ENCODE measurements at regions not wholly inside any gene's neighbourhood (a gene's known extent, or its start where the extent isn't known, plus 50 kb on each side); places are given as distances from the start of the nearest gene placed in this dataset.

- H4K8ac ChIP-seq (ENCODE audit: low read depth, low read length) = no peak overlapping the region
- H3K4me1 ChIP-seq (ENCODE audit: control insufficient read depth in 1 of 2, insufficient read depth in 2 of 2, low read length in 2 of 2) = no peaks in the 10 kb centered on the region
- no peak overlapping the region for H2BK12ac ChIP-seq (ENCODE audit: low read length)
- H3K23ac ChIP-seq (ENCODE audit: low read length) = no peak overlapping the region
- no peak overlapping the region for H2AK5ac ChIP-seq (ENCODE audit: low read length)
- no peak overlapping the region for H2BK120ac ChIP-seq (ENCODE audit: insufficient read depth, low read length, poor library complexity)
- H2BK5ac ChIP-seq (ENCODE audit: low read depth, low read length, poor library complexity) = no peak overlapping the region
- no CpG with 5 or more reads among the region's 7 CpGs for WGBS (ENCODE audit: extremely low coverage, insufficient coverage, insufficient read length)
- H3K14ac ChIP-seq (ENCODE audit: low read length) = no peak overlapping the region
- H3K36me3 ChIP-seq (ENCODE audit: control insufficient read depth in 1 of 2, insufficient read depth in 2 of 2, low read length in 2 of 2) = no peaks in the 10 kb centered on the region
- no peak overlapping the region for H3K9ac ChIP-seq (ENCODE audit: low read length)
- no peaks in the 10 kb centered on the region for H3K79me2 ChIP-seq (ENCODE audit: control insufficient read depth, insufficient read depth, low read length, poor library complexity)
- H3K4me3 ChIP-seq (ENCODE audit: low read depth, low read length) = no peak overlapping the region
- no peak overlapping the region for H4K12ac ChIP-seq (ENCODE audit: low read depth, low read length)
- DNase-seq = no peak
- no peak overlapping the region for H3K4ac ChIP-seq (ENCODE audit: low read depth, low read length)
- H3K27me3 ChIP-seq (ENCODE audit: insufficient read depth, low read length) = no peaks in the 10 kb centered on the region
- no peak overlapping the region for H3K18ac ChIP-seq (ENCODE audit: low read length)
- H3K79me1 ChIP-seq (ENCODE audit: low read length) = no peaks in the 10 kb centered on the region
- H3K9me3 ChIP-seq (ENCODE audit: insufficient read depth, low read depth, low read length) = no peaks in the 10 kb centered on the region
- no peak overlapping the region for H2AFZ ChIP-seq (ENCODE audit: insufficient read depth, low read length, poor library complexity)
- no peak overlapping the region for H3K27ac ChIP-seq (ENCODE audit: low read depth, low read length)
- H4K91ac ChIP-seq (ENCODE audit: low read depth, low read length) = no peak overlapping the region
- H3K4me2 ChIP-seq (ENCODE audit: low read length) = no peak overlapping the region
Observed at GRCh38 chr18:71797554-71797953, 746.6 kb downstream of the CBLN2 start.

- Histone ChIP-seq H2AK5ac (ENCODE audit: low read length) (no peak overlapping the region), H3K4ac (ENCODE audit: low read depth, low read length) (no peak overlapping the region), H4K12ac (ENCODE audit: low read depth, low read length) (no peak overlapping the region), H3K36me3 (ENCODE audit: control insufficient read depth in 1 of 2, insufficient read depth in 2 of 2, low read length in 2 of 2) (no peaks in the 10 kb centered on the region), H3K14ac (ENCODE audit: low read length) (no peak overlapping the region), H3K79me2 (ENCODE audit: control insufficient read depth, insufficient read depth, low read length, poor library complexity) (no peaks in the 10 kb centered on the region), H2BK120ac (ENCODE audit: insufficient read depth, low read length, poor library complexity) (no peak overlapping the region), H2BK12ac (ENCODE audit: low read length) (no peak overlapping the region), H3K18ac (ENCODE audit: low read length) (no peak overlapping the region), H4K91ac (ENCODE audit: low read depth, low read length) (no peak overlapping the region), H3K4me1 (ENCODE audit: control insufficient read depth in 1 of 2, insufficient read depth in 2 of 2, low read length in 2 of 2) (no peaks in the 10 kb centered on the region), H3K23ac (ENCODE audit: low read length) (no peak overlapping the region), H3K27ac (ENCODE audit: low read depth, low read length) (no peak overlapping the region), H2AFZ (ENCODE audit: insufficient read depth, low read length, poor library complexity) (no peak overlapping the region), H3K27me3 (ENCODE audit: insufficient read depth, low read length) (no peaks in the 10 kb centered on the region), H3K9ac (ENCODE audit: low read length) (no peak overlapping the region), H3K9me3 (ENCODE audit: insufficient read depth, low read depth, low read length) (no peaks in the 10 kb centered on the region), H4K8ac (ENCODE audit: low read depth, low read length) (no peak overlapping the region), H3K79me1 (ENCODE audit: low read length) (no peaks in the 10 kb centered on the region), H3K4me2 (ENCODE audit: low read length) (no peak overlapping the region), H3K4me3 (ENCODE audit: low read depth, low read length) (no peak overlapping the region), H2BK5ac (ENCODE audit: low read depth, low read length, poor library complexity) (no peak overlapping the region)
- DNase-seq = peak in 1 of 2 donors; percentile 30
- no CpG with 5 or more reads among the region's 4 CpGs for WGBS (ENCODE audit: extremely low coverage, insufficient coverage, insufficient read length)
Observed at GRCh38 chr18:71784777-71785176, 759.4 kb downstream of the CBLN2 start.

GRCh38 chr18:71760541-71760940, 783.6 kb downstream of the CBLN2 start:
- Histone ChIP-seq H4K91ac (ENCODE audit: low read depth, low read length) (no peak overlapping the region), H4K12ac (ENCODE audit: low read depth, low read length) (no peak overlapping the region), H3K4me1 (ENCODE audit: control insufficient read depth in 1 of 2, insufficient read depth in 2 of 2, low read length in 2 of 2) (no peaks in the 10 kb centered on the region), H3K79me1 (ENCODE audit: low read length) (no peaks in the 10 kb centered on the region), H4K8ac (ENCODE audit: low read depth, low read length) (no peak overlapping the region), H2BK5ac (ENCODE audit: low read depth, low read length, poor library complexity) (no peak overlapping the region), H2BK12ac (ENCODE audit: low read length) (no peak overlapping the region), H3K27ac (ENCODE audit: low read depth, low read length) (no peak overlapping the region), H3K23ac (ENCODE audit: low read length) (no peak overlapping the region), H3K9ac (ENCODE audit: low read length) (no peak overlapping the region), H3K4me3 (ENCODE audit: low read depth, low read length) (no peak overlapping the region), H2AK5ac (ENCODE audit: low read length) (no peak overlapping the region), H3K4ac (ENCODE audit: low read depth, low read length) (no peak overlapping the region), H3K4me2 (ENCODE audit: low read length) (no peak overlapping the region), H3K9me3 (ENCODE audit: insufficient read depth, low read depth, low read length) (peaks cover 6% of the 10 kb centered on the region), H3K14ac (ENCODE audit: low read length) (no peak overlapping the region), H2BK120ac (ENCODE audit: insufficient read depth, low read length, poor library complexity) (no peak overlapping the region), H2AFZ (ENCODE audit: insufficient read depth, low read length, poor library complexity) (no peak overlapping the region), H3K36me3 (ENCODE audit: control insufficient read depth in 1 of 2, insufficient read depth in 2 of 2, low read length in 2 of 2) (no peaks in the 10 kb centered on the region), H3K18ac (ENCODE audit: low read length) (no peak overlapping the region), H3K27me3 (ENCODE audit: insufficient read depth, low read length) (no peaks in the 10 kb centered on the region), H3K79me2 (ENCODE audit: control insufficient read depth, insufficient read depth, low read length, poor library complexity) (no peaks in the 10 kb centered on the region)
- DNase-seq = no peak
- WGBS (ENCODE audit: extremely low coverage, insufficient coverage, insufficient read length) = no CpG with 5 or more reads among the region's 5 CpGs

- no CpG with 5 or more reads among the region's 1 CpG for whole genome bisulfite sequencing (ENCODE audit: extremely low coverage, insufficient coverage, insufficient read length)
- no peak overlapping the region for H4K8ac ChIP-seq (ENCODE audit: low read depth, low read length)
Observed at GRCh38 chr18:71754246-71754645, 789.9 kb downstream of the CBLN2 start.

More at GRCh38 chr18:71754246-71754645, 789.9 kb downstream of the CBLN2 start:
- Histone ChIP-seq H3K23ac (ENCODE audit: low read length) (no peak overlapping the region), H3K4me3 (ENCODE audit: low read depth, low read length) (no peak overlapping the region), H2BK5ac (ENCODE audit: low read depth, low read length, poor library complexity) (no peak overlapping the region), H3K14ac (ENCODE audit: low read length) (no peak overlapping the region), H2BK120ac (ENCODE audit: insufficient read depth, low read length, poor library complexity) (no peak overlapping the region), H3K36me3 (ENCODE audit: control insufficient read depth in 1 of 2, insufficient read depth in 2 of 2, low read length in 2 of 2) (no peaks in the 10 kb centered on the region), H3K79me1 (ENCODE audit: low read length) (no peaks in the 10 kb centered on the region), H4K91ac (ENCODE audit: low read depth, low read length) (no peak overlapping the region), H3K9ac (ENCODE audit: low read length) (no peak overlapping the region), H3K4ac (ENCODE audit: low read depth, low read length) (no peak overlapping the region), H2AK5ac (ENCODE audit: low read length) (no peak overlapping the region), H2AFZ (ENCODE audit: insufficient read depth, low read length, poor library complexity) (no peak overlapping the region), H3K27ac (ENCODE audit: low read depth, low read length) (no peak overlapping the region), H4K12ac (ENCODE audit: low read depth, low read length) (no peak overlapping the region), H3K4me2 (ENCODE audit: low read length) (no peak overlapping the region), H3K9me3 (ENCODE audit: insufficient read depth, low read depth, low read length) (no peaks in the 10 kb centered on the region), H3K4me1 (ENCODE audit: control insufficient read depth in 1 of 2, insufficient read depth in 2 of 2, low read length in 2 of 2) (no peaks in the 10 kb centered on the region), H3K27me3 (ENCODE audit: insufficient read depth, low read length) (no peaks in the 10 kb centered on the region), H3K79me2 (ENCODE audit: control insufficient read depth, insufficient read depth, low read length, poor library complexity) (no peaks in the 10 kb centered on the region), H2BK12ac (ENCODE audit: low read length) (no peak overlapping the region), H3K18ac (ENCODE audit: low read length) (no peak overlapping the region)
- no peak for DNase-seq
